ENCODE measurements at regions not wholly inside any gene's neighbourhood (a gene's known extent, or its start where the extent isn't known, plus 50 kb on each side); places are given as distances from the start of the nearest gene placed in this dataset.

DNA sequence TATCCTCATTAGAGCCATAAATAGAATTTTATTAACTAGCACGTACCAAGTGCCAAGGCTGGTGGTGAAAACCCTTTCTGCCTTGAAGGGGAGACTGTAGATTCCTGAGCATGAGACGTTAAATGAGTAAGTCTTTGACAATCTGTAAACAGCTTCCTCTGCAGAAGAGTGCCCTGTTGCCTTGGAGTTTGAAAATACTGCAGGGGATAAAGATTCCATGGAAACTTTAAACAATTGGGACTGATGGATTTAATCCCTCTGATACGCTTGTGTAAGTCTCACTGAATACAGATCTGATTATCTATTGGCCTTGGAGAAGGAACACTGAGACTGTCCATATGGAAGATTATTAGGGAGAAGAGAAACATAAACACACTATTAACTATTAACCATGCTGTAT lies 1053.4 kb upstream of the RBFOX1 start:
- DNase-seq = no peak

DNA sequence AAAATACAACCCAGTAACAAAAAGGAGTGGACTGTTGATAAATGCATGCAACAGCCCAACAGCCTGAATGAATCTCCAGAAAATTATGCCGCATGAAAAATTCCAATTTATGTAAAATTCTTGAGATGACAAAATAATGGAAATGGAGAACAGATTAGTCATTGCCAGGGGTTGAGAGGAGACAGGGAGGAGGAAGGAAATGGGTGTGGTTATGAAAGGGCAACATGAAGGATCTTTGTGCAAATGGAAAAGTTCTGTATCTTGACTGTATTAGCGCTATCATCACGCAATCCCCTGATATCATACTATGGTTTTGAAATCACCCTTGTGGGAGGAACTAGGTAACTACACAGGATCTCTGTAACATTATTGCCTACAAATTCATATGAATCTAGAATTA lies 1058.3 kb upstream of the RBFOX1 start:
- no peak for DNase-seq

DNA sequence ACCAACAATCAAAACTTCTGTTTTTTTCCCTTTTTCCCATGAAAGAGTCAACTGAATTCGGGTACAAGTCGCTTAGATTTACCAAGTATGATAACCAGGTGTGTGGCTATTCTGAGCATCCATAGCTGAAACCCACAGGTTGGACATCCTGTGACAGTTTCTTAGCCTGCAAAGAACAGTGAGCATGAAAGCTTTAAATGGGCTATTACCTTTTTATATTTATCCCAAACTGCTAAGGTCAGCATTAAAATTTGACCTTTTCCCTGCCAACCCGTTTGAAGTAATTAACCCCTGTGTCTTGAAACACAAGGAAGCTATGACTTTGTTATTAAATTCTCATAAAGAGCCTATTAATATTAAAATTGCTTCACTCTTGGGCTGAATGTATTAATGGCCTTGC lies 1065.0 kb upstream of the RBFOX1 start:
- no peak for DNase-seq

DNA sequence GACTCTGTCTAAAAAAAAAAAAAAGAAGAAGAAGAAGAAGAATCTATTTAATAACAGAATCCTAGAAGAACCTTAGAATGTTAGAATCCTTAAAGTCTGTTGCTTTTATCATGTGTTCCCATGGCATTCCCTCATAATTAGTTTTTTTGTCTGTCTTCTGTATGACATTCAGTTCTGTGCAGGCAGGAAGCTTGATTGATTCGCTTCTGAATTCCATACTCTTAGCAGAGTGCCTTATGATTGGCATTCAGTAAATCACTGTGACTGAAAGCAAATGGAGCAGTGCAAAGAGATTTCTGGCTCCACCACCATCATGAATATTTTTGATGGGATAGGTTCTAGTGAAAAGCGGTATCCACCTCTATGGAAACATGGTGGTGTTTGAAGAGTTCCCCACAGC lies 1065.9 kb upstream of the RBFOX1 start:
- no peak for DNase-seq

DNA sequence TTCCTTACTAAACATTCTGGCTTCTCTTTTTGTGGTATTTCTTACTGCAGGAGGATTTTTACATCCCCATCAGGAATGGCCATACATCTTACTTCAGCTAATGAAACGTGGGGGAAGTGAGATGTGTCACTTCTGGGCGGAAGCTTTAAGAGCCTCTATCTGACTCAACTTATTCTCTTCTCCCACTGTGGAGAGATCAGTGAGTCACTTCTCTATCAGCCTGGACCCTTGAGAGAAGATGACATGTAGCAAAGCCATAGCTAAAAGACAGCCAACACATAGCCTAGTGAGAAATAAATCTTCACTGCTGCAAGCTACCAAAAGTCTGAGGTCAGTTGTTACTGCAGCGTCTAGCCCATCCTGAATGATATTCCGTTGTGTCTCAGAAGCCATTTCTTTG lies 1066.7 kb upstream of the RBFOX1 start:
- DNase-seq = no peak

DNA sequence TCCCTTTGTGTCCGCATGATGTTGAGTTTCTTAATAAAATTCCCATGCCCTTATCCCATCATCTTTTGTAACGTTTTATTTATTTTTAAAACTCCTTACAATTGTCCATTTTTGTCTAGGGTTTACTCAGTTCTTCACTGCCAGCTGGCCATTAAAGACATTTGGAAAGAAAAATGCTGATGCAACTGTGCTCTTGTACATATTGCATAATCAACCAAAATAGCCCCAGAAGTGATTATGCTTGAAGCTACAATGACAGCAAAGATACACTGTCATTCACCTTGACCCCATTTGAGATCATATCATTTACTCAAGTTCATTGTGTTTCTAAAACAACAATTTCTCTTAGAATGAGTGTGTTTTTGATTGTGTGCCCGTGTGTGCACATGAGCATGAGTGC lies 1074.6 kb upstream of the RBFOX1 start:
- DNase-seq = no peak

DNA sequence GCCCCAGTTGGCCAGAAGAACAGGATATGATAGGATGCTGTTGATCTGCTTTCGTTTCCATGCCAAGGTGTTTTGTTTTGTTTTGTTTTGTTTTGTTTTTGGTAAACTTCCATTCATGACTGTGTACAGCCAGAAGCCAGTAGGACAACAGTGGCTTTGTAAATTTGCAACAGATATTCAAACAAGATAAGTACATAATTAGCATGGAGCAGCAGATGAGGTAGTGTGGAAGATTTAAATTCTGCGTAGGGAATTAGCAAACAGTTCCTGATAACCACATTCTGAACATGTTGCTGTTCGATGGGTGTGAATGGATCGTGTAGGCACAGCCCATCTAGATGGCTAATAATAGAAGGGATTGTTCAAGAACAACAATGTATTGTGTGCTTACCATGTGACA lies 1080.1 kb upstream of the RBFOX1 start:
- no peak for DNase-seq

DNA sequence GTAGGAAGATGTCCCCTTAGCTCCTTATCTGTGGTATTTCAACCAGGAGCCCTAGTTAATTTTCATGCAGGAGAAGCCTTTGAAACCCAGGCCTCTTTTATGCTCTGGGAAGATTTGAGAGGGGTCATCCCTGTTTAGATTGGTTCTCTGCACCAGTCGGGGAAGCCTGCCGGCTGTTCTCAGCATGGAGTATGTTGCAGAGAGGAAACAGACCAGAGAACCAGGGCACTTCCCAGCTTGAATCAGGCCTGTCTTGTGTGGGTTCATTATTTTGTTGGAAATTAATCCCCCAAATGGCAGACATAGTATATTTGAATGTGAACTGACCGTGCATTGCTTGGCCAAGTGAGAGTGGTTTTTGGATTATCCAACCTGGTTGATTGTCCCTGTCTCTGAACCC lies 1082.1 kb upstream of the RBFOX1 start:
- no peak for DNase-seq

DNA sequence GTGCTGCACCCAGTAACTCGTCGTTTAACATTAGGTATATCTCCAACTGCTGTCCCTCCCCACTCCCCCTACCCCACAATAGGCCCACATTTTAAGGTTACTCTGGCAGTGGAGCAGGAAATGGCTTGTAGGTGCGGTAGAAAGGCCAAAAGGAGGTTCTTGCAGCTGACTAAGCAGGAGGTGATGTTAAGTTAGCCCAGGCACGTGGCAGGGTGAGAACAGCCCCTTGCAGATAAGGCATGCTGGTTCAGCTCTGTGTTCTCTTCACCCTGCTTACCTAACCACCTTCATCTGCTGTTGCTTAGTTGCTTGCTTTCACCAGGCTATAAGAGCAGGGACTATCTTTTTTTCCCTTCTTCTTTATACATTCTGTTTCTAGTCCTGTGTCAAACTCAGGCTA lies 1082.8 kb upstream of the RBFOX1 start:
- no peak for DNase-seq

DNA sequence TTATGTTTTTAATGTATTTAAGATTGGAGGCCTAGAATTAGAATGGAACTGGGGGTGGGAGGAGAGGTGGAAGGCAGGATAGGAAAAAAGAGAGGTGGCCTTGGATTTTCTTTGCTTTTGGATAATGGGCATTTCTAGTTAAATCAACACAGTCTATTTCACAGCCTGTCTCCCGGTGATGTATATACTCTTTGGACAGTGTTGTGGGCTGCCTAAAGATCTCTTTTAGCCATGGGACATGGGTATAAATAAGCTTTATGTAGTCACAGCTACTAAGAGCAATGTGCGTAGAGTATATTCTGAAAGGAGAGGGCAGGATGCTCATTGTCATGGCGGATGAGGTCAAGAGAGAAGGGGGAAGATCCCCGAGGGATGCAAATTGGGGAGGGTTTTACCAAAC lies 1084.4 kb upstream of the RBFOX1 start:
- DNase-seq = no peak

DNA sequence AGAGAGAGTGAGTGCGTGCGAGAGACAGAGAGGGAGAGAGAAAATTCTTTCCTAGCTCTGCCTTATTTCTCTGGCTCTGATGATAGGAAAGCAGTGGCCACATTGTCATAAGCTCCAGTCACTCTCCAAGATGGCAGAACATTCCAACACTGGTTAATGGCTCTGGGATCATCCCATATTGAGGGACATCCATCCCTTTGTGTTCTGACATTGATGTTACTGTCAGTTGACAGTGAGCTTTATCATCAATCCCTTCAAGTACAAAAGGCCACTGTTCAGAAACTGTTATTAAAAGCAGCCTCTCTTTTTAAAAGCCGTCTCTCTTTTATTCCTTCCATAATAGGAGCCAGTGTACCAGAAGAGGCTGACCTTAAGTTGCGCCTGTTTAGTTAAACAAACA lies 1084.9 kb upstream of the RBFOX1 start:
- DNase-seq = no peak

DNA sequence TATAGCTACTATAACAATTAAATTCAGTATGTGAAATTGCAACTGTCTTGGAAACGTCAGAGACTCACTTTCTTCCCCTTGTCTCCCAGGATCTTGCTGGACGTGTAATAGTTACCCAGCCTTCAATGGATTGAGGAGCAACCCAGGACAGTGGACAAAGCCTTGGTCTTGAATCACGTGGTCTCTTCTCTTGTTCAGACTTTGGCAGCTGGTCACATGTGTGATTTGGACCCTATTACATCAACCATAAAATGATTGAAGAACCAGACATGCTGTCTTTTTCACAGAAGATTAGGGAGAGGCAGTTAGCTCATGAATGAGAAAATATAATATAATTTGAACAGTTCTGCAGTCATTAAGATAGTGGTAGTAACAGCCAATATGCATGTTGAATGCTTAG lies 1085.5 kb upstream of the RBFOX1 start:
- no peak for DNase-seq

DNA sequence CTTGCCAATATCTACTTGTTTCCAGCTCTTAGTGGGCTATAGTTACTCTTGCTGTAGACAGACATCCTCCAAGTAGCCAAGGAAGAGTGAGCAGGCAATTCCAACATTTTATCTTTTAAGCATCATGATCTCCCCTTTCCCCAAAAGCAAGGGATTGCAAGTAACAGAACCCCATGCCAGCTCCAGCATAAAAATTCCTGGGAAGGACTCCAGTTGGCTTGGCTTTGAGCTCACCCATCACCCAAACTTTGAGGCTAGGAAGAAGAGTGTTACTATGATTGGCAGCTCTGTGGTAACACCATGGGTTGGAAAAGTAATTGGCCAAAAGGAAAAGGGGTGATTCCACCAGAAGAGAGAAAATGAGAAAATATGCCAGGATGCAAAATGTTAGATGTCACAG lies 1086.4 kb upstream of the RBFOX1 start:
- no peak for DNase-seq

DNA sequence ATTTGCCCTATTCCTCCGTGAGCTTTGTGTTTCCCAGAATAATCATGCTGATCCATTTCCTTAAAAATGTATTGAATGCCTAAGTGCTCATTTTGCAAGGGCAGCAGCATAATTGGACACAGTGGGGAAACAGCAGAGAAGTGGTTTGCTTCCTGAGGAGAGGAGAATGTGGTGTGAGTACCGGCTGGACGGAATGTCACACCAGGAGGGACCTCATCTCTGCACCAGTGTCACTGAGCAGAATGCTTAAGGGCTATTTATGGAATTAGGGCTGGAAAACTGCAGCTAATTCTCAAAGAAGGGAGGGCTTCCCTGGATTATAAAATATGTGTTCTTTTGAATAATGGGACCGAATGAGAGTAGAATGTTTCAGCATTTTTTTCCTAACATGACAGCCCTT lies 1100.6 kb upstream of the RBFOX1 start:
- DNase-seq = no peak

DNA sequence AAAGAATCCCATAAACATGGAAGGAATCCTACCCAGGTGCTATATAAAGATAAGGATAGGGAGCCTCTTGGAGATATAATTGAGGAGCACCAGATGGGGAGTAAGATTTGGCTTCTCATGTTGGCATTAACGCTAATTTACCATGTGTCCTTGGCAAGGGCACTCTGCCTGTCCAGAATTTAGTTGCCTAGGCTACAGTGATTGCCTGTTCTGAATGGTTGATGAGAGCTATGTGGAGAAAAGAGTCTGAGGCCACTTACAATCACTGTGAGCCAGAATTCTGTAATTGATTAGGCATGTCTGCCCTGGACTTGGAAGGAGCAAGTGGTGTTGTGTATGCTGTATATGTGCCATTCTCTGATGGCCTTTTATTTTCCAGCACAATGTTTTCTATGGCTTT lies 1101.2 kb upstream of the RBFOX1 start:
- DNase-seq = no peak

DNA sequence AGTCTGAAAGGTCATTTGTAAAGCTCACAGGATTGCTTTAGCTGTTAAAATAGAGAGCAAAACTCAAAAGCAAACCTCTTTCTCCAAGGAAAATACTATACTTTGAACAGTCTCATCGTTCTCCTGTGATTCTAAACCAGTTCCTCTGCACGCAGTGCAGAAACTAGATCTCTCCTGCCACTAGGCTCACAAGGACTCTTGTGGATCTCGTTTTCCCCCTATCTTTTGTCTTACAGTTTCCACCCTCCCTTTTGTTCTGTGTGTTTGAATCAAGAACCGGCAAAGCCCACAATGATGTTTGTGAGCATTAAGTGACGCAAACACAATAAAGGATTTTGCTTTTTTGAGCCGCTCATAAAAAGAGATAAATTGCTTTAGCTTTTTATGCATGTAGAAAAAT lies 1103.5 kb upstream of the RBFOX1 start:
- DNase-seq = no peak

DNA sequence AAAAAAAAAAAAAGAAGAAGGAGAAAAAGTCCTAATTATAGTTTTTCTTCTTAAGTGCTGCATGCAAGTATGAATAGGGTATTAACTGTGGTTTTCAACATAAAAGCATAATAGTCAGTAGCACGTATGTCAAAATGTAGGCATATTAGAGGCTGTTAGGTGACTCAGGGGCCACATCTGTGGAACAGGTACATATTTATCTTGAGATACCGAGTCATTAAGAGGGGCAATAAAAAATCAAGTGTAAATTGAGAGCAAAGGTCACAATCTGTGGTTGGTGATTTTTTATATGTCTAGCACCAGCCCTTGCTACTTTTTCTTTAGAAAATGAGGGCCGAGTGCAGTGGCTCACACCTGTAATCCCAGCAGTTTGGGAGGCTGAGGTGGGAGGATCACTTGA lies 1113.8 kb upstream of the RBFOX1 start:
- DNase-seq = no peak

DNA sequence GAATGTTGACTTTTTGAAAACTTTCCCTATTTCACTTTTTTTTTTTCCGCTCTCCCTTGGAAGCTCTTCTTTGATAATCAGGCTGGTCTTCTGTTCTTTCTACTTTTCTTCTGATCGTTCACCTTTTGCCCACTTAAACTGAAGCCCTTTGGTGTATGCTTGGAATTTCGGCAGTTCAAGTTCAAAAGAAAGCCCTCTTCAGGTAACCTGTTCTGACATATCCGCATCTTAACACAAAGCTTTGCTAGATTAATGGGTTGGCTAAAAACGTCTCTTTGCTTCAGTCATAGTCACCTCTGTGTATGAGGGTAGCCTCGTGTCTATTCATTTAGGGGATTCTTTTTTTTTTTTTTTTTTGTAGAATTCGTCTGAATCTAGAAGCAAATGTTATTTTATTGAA lies 1115.8 kb upstream of the RBFOX1 start:
- no peak for DNase-seq

DNA sequence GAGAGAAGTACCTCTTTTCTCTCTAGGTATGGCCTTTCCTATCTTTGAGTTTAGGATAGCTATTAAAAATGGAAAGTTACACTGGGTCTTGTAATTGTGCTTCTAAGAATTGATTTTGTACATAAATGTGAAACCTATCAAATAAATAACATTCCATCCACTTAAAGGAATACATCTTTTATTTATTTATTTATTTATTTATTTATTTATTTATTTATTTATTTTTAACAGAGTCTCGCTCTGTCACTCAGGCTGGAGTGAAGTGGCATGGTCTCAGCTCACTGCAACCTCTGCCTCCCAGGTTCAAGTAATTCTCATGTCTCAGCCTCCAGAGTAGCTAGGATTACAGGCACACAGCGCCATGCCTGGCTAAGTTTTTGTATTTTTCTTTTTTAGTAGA lies 1114.0 kb upstream of the EEF2KMT start:
- DNase-seq = no peak

DNA sequence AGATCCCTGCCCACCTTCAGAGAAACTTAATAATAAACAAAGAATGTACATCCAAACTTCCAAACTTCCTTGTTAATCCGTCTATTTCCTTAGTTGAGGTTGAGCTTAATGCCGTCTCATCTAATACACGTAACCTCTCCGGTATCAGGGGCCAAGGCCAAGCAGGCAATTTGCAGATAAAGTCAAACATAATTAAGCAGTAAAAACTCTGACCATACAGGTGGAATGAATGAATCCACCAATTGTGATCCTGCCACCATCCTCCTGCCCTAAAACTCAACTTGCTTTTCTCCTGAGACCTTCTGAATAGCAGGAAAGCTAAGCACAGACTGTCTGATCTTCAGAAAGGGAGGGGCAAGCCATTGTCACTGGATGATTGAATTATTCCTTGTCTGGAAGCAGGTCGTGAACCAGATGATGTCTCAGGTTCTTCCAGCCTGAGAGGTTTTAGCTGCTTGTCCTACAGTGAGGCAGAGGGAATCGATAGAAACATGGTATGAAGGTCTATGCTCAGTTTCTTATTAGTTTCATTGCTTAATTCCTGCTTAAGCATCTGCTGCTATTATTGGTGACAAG lies 1111.8 kb upstream of the EEF2KMT start:
- no peak for DNase-seq

DNA sequence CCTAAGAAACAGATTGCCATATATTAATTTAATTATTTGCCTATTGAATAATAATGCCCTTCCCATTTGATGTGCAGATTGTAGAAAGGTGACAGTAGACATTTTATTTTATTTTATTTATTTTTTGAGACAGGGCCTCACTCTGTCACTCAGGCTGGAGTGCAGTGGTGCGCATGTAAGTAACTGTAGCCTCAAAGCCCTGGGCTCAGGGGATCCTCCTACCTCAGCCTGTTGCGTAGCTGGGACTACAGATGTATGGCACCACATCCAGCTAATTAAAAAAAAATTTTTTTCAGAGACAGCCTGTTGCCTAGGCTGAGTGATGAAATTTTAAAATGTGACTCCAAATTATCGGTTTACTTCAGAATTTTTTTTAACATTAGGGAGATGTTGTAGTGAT lies 1110.0 kb upstream of the EEF2KMT start:
- no peak for DNase-seq

DNA sequence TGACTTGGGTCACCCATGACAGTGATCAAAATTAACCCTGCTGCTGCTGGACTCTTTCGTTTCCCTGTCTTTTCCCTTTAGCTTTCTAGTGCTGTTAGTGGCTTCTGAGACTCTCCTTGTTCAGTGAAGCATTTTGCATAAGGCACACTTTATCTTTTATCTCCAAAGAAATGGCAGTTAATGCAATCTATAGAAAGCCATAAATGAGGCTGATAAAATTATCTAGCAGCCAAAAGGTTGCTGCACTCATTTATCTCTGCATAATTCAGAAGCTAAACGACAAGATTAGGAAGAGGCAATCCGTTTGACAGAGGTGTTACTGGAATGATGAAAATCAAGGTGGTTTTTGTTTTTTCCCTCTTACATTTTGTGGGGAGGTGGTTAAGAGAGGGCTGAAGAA lies 1109.5 kb upstream of the EEF2KMT start:
- no peak for DNase-seq

DNA sequence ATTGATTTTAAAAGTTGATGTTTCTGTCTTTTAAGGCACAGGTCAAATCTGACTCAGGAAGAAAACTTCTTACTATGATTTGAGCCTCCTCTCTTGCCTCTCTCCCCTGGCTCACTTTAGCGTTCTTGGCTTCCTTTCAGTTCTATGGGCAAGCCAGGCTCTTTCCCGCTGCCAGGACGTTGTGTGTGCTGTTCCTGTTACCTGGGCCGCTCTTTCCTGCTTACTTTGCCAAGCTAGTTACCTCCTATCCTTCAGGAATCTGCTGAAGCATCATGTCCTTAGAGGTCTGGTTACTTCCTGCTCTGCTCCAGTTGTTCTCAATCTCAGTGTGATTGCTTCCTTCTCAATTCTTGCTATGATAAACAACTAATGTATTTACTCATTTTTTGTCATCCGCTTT lies 1108.5 kb upstream of the EEF2KMT start:
- DNase-seq = no peak

DNA sequence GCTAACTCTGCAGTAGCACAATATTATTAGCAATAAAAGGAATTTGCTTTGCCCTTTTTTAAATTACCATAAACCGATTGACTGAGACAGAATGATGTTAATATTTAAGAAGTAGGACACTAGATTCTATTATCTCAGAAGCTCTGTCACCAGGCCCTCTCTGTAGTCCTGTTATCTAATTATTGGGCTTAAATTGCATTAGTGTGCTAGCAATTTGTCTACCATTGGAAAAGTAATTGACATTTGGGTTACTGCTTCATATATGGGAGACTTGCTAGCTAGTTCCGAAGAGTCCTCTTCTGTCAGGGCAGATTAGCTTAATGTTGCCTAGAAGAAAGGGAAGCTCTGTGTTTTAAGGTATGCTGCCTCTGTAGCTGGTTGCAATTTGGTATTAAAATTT lies 1107.3 kb upstream of the EEF2KMT start:
- no peak for DNase-seq

DNA sequence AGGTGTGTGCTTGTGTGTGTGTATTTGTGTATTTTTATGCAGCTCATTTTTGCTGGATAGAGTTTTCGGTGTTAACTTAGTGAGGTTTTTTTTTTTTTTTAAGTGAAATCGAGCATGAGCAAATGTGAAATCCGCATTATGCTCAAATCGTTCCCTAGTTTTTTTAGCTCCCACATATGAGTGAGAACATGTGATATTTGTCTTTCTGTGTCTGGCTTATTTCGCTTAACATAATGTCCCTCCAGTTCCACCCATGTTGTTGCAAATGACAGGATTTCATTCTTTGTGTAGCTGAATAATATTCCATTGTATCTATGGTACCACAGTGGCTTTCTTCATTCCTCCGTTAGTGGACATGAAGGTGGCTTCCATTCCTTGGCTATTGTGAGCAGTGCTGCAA lies 1103.3 kb upstream of the EEF2KMT start:
- no peak for DNase-seq
